ENCODE measurements at regions not wholly inside any gene's neighbourhood (a gene's known extent, or its start where the extent isn't known, plus 50 kb on each side); places are given as distances from the start of the nearest gene placed in this dataset.

- TF ChIP-seq CTCF (IDR thresholded peaks at IDR 0.05) (no peak), REST (IDR thresholded peaks at IDR 0.05; ENCODE audit: insufficient read depth in 1 of 2, low read depth in 2 of 2, low read length in 1 of 2) (no peak), SIN3A (IDR thresholded peaks at IDR 0.05; ENCODE audit: borderline replicate concordance, insufficient read depth, low read depth, low read length) (no peak)
These were observed 137.9 kb upstream of the BMP2 start for GRCh38 chr20:6629564-6629963.
